IMR-90 (cell line): ENCODE measurements at regions not wholly inside any gene's neighbourhood (a gene's known extent, or its start where the extent isn't known, plus 50 kb on each side); places are given as distances from the start of the nearest gene placed in this dataset.

ENCODE experiments used
- ATAC-seq: fragments of 200-7000 bp; cut with Tn5 transposase; 2 replicates; pipeline ENCODE4 v1.9.1; 2020; ENCODE audit warnings: low read depth, mild to moderate bottlenecking, moderate library complexity
- BruUV-seq: library from RNA; stranded (reverse); fragments of 400-500 nt; replicated peaks from 2 replicates; lab custom pipeline; 2021; lab: Mats Ljungman, UMichigan
- CTCF ChIA-PET: fragments of 300-600 bp; formaldehyde crosslinking; extraction: SDS; loops from one replicate; lab custom pipeline; 2021; ENCODE audit warnings: antibody characterized with exemption; lab: Yijun Ruan, JAX
- POLR2A ChIA-PET: fragments of 300-600 bp; sonication (Branson Sonifier 250); formaldehyde crosslinking; loops from one replicate; lab custom pipeline; 2022; ENCODE audit warnings: antibody characterized with exemption; ENCODE audit not compliant: unreplicated experiment; lab: Charles Lee
- DNase-seq: peaks from one replicate; pipeline ENCODE4 v3.0.0; 2013
- H2AFZ ChIP-seq: replicated peaks from 2 replicates; pipeline ENCODE3; 2013; ENCODE audit warnings: low read length, mild to moderate bottlenecking; ENCODE audit not compliant: poor library complexity
- H2AK5ac ChIP-seq: 2 replicates; pipeline ENCODE4 v1.6.1; 2013; ENCODE audit warnings: low read depth, low read length, inconsistent platforms
- H2AK9ac ChIP-seq: replicated peaks from 2 replicates; pipeline ENCODE3; 2013; ENCODE audit warnings: mild to moderate bottlenecking, low read depth, low read length, moderate library complexity; ENCODE audit not compliant: poor library complexity
- H2BK120ac ChIP-seq: 2 replicates; pipeline ENCODE4 v1.6.1; 2013; ENCODE audit warnings: low read depth, low read length, inconsistent platforms
- H2BK15ac ChIP-seq: 3 replicates; pipeline ENCODE4 v1.6.1; 2013; ENCODE audit warnings: low read depth, low read length, inconsistent platforms
- H2BK20ac ChIP-seq: 2 replicates; pipeline ENCODE4 v1.6.1; 2013; ENCODE audit warnings: low read depth, mild to moderate bottlenecking, inconsistent platforms, low read length, moderate library complexity
- H2BK5ac ChIP-seq: 2 replicates; pipeline ENCODE4 v1.6.1; 2013; ENCODE audit warnings: mild to moderate bottlenecking, low read depth, low read length, inconsistent platforms; ENCODE audit not compliant: poor library complexity, severe bottlenecking
- H3K14ac ChIP-seq: replicated peaks from 2 replicates; pipeline ENCODE4 v1.6.1; 2013; ENCODE audit warnings: low read depth, low read length, inconsistent platforms
- H3K18ac ChIP-seq: 2 replicates; pipeline ENCODE4 v1.6.1; 2013; ENCODE audit warnings: low read depth, low read length, control low read depth
- H3K23ac ChIP-seq: 2 replicates; pipeline ENCODE4 v1.6.1; 2013; ENCODE audit warnings: low read depth, low read length, inconsistent platforms
- H3K27ac ChIP-seq: 2 replicates; pipeline ENCODE4 v1.5.1; 2013; ENCODE audit warnings: mild to moderate bottlenecking, control low read depth, low read length; ENCODE audit not compliant: insufficient read depth
- H3K27me3 ChIP-seq: 2 replicates; pipeline ENCODE4 v1.6.1; 2013; ENCODE audit warnings: low read length; ENCODE audit not compliant: control insufficient read depth, insufficient read depth
- H3K36me3 ChIP-seq: 2 replicates; pipeline ENCODE4 v1.6.1; 2013; ENCODE audit warnings: low read length, mixed read lengths; ENCODE audit not compliant: control insufficient read depth, insufficient read depth
- H3K4ac ChIP-seq: 2 replicates; pipeline ENCODE4 v1.6.1; 2013; ENCODE audit warnings: low read depth, low read length, inconsistent platforms
- H3K4me1 ChIP-seq: 2 replicates; pipeline ENCODE4 v1.6.1; 2013; ENCODE audit warnings: low read length, mixed read lengths; ENCODE audit not compliant: control insufficient read depth, insufficient read depth
- H3K4me2 ChIP-seq: 2 replicates; pipeline ENCODE4 v1.6.1; 2013; ENCODE audit warnings: low read depth, mild to moderate bottlenecking, control low read depth, low read length, moderate library complexity
- H3K4me3 ChIP-seq: 2 replicates; pipeline ENCODE4 v1.5.1; 2013; ENCODE audit warnings: low read depth, mild to moderate bottlenecking, control low read depth, low read length, moderate library complexity; ENCODE audit not compliant: insufficient read depth
- H3K56ac ChIP-seq: 2 replicates; pipeline ENCODE4 v1.6.1; 2013; ENCODE audit warnings: low read length, inconsistent platforms; ENCODE audit not compliant: insufficient read depth; ENCODE audit errors: extremely low read depth
- H3K79me1 ChIP-seq, 2 experiments: 2 replicates each; pipeline ENCODE4 v1.6.1; 2013; ENCODE audit warnings: low read length in 2 of 2, inconsistent platforms in 1 of 2, low read depth in 1 of 2
- H3K9ac ChIP-seq: 2 replicates; pipeline ENCODE4 v1.6.1; 2013; ENCODE audit warnings: low read depth, low read length, control low read depth
- H3K9me1 ChIP-seq: 2 replicates; pipeline ENCODE4 v1.6.1; 2013; ENCODE audit warnings: low read length, inconsistent platforms; ENCODE audit not compliant: insufficient read depth
- H3K9me3 ChIP-seq: 2 replicates; pipeline ENCODE4 v1.6.1; 2013; ENCODE audit warnings: low read length; ENCODE audit not compliant: control insufficient read depth, insufficient read depth
- H4K20me1 ChIP-seq: 2 replicates; pipeline ENCODE4 v1.6.1; 2013; ENCODE audit warnings: low read length, inconsistent platforms; ENCODE audit not compliant: insufficient read depth
- H4K5ac ChIP-seq: 2 replicates; pipeline ENCODE4 v1.6.1; 2013; ENCODE audit warnings: mild to moderate bottlenecking, low read depth, low read length, control low read depth
- H4K8ac ChIP-seq, 2 experiments: 2 replicates each; pipeline ENCODE4 v1.6.1; 2013; ENCODE audit warnings: low read depth in 2 of 2, low read length in 2 of 2, control low read depth in 1 of 2, inconsistent platforms in 1 of 2
- H4K91ac ChIP-seq: 2 replicates; pipeline ENCODE4 v1.6.1; 2013; ENCODE audit warnings: low read depth, low read length, inconsistent platforms; ENCODE audit not compliant: insufficient read depth
- FOS ChIP-seq: fragments of 150-350 bp; IDR thresholded peaks from 2 replicates; pipeline ENCODE4 v1.6.1; 2016; ENCODE audit warnings: low read depth, low read length
- MAFK ChIP-seq: IDR thresholded peaks from 2 replicates; pipeline ENCODE4 v1.6.1; 2012; ENCODE audit warnings: low read depth, low read length, improper control_type of control experiment
- WGBS, 2 experiments: methylation state at CpG; one replicate each; pipeline versions ENCODE4 v1.1.5 to v1.1.7; 2013; ENCODE audit warnings: missing lambda C conversion rate in 2 of 2; ENCODE audit not compliant: insufficient read length in 1 of 2; ENCODE audit errors: extremely low coverage in 2 of 2; 5-methylcytosine and 5-hydroxymethylcytosine counted together
- dilution Hi-C: fragments of 300-500 bp; cut with HindIII; formaldehyde crosslinking; loops from one replicate; pipeline ENCODE4 v1.14.3; 2018; ENCODE audit warnings: low sequenced_read_pairs; ENCODE audit not compliant: unreplicated experiment
- in situ Hi-C: fragments of 300-500 bp; cut with MboI; formaldehyde crosslinking; loops from 3 replicates; pipeline ENCODE4 v1.14.3; 2019; ENCODE audit warnings: low sequenced_read_pairs, inconsistent platforms, mixed read lengths
- intact Hi-C: fragments of 100-400 bp; cut with micrococcal nuclease; formaldehyde crosslinking; loops from 2 replicates; pipeline ENCODE4 v1.10.0; 2022

GRCh38 chr2:49621016-49621415, 466.7 kb upstream of the FSHR start:
- TF ChIP-seq MAFK (no peak), FOS (no peak)
- Histone ChIP-seq H4K20me1 (no peaks in the 10 kb centered on the region), H3K4ac (no peak overlapping the region), H2BK120ac (no peak overlapping the region), H3K23ac (no peak overlapping the region), H3K4me3 (no peak overlapping the region), H2BK20ac (no peak overlapping the region), H2BK15ac (no peak overlapping the region), H2AK9ac (no peak overlapping the region), H4K5ac (no peak overlapping the region), H3K36me3 (no peaks in the 10 kb centered on the region), H3K79me1 (no peaks in the 10 kb centered on the region), H2AK5ac (no peak overlapping the region), H4K8ac (no peak overlapping the region), H3K14ac (no peak overlapping the region), H3K9ac (no peak overlapping the region), H3K27me3 (no peaks in the 10 kb centered on the region), H3K18ac (no peak overlapping the region), H3K9me1 (no peaks in the 10 kb centered on the region), H4K91ac (no peak overlapping the region), H3K4me2 (no peak overlapping the region), H2BK5ac (no peak overlapping the region), H3K56ac (no peak overlapping the region), H3K27ac (no peak overlapping the region), H3K9me3 (peaks cover 3% of the 10 kb centered on the region; the same call in 1 of the 2 replicates), H3K4me1 (no peaks in the 10 kb centered on the region), H2AFZ (no peak overlapping the region)
- dilution Hi-C loops (no loop called here), intact Hi-C loops (no loop called here), in situ Hi-C loops (no loop called here)
- POLR2A ChIA-PET, result no interaction called here
- no TSS peak for BruUV-seq
- no peak for ATAC-seq
- WGBS, 2 experiments, result no CpG with 5 or more reads among the region's 2 CpGs
- CTCF ChIA-PET, result no interaction called here
- no peak for DNase-seq
